NCI-H128 (cell line): ENCODE measurements at regions not wholly inside any gene's neighbourhood (a gene's known extent, or its start where the extent isn't known, plus 50 kb on each side); places are given as distances from the start of the nearest gene placed in this dataset.
"Not testable (repeated sequence)": the region's sequence is repeated elsewhere in the genome, so short reads cannot be mapped to it uniquely, and the experiment has no call there.

Source experiments
- DNase-seq: peaks from one replicate; lab custom pipeline; 2025; ENCODE audit not compliant: unreplicated experiment; lab: John Stamatoyannopoulos, UW

DNA sequence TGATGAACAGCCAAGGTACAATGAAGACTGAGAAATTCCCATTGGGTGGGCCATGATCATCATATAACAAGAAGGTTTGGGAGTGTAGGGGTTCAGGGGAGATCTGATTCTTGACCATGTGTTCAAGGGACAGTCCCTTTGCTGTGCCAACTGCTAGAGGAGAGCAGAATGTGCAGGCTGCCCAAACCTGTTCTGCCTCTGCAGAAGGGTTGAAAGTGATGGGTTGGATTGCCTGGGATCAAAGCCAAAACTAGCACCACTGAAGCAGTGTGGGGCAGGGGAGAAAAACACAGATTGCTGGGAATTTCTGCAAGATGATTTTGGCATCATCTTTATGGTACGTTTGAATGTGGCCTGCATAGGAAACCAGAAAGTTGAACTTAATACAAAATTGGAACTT, 303.9 kb downstream of the OTUD1 start:
- DNase-seq = no peak

DNA sequence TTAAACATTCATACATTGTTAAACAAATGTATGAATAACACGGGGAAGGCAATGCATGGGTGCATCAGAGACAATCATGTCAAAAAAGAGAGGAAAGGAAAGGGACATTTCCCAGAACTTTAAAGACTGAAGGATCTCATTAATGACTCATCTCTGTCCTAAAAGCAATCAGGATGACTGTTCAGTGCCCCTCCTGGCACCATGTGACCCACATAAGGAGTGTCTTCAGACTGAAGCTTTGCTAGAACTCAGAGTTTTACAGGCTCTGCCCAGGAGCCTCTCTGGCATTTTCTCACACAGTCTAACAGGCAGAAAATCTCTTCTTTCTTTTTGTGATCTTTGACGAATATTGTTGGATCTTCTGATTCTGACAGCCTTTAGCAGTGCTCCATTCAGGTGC, 315.3 kb downstream of the OTUD1 start:
- DNase-seq = no peak

DNA sequence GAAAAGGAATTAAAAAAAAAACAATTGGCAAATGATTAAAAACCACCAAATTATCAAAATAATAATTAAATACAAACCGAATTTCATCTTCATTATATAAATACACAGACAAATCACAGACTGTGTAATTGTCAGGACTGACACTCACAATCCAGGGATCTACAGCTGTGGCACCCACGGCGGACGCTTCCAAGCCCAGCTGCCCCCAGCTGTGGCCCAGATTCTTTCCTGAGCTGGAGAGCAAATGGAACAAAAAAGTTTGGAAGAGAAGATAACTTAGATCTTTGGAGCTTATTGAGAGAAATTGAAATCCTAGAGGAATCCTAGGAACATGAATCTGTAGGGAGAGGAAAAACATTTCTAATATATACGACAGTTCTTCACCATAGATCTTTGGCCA, 316.1 kb downstream of the OTUD1 start:
- DNase-seq = no peak

DNA sequence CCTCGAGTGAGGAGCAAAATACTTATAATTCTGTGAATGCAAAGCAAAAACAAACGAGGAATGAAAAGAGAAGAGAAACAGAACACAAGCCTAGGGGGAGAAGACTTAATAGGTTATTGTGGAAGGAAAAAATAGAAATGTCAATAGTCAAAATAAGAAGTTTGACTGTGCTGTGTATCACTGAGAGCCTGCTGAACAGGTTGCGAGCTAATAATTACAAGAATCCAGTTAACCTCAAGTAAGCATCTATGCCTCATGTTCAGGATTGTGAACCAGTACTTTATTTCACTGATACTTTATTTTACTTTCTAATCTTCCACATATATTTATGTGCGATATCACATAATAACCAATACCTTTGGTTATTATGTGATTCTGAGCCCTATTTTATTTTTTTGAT, 316.7 kb downstream of the OTUD1 start:
- no peak for DNase-seq

DNA sequence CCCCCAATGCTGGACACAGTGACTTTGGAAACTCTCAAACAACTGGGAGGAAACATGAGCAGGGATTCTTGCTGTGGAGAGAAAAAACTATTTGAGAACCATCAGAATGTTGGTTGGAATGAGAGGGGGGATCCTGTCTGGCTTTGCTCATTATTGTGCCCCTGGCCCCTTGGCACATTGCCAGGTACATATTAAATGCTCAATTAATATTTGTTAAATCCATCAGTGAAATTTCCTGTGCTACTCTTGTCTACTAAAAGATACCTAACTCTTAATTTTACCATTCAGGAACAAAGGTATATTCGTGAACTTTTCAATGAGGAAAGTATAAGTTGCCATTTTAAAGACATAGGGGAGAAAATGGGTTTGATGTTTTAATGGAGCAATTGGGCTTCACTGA, 329.4 kb downstream of the OTUD1 start:
- DNase-seq = no peak

DNA sequence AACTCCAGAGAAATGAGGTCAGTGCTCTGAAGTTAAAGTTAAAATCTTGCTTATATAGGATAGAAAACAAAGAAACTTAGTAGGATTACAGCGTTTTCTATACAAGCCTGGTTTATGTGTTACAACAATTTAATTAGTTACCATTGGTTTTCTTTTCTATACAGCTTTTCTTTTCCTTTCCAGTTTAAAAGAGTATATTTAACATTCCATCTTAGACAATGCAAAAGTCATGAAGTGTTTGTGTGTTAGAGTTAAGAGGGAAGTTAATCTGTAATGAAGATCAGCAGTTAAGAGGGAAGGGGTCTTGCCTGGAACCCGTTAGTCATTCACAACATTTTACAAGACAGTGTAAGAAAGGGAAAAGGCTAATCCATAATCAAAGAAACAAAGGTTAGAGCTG, 338.3 kb downstream of the OTUD1 start:
- DNase-seq = no peak

DNA sequence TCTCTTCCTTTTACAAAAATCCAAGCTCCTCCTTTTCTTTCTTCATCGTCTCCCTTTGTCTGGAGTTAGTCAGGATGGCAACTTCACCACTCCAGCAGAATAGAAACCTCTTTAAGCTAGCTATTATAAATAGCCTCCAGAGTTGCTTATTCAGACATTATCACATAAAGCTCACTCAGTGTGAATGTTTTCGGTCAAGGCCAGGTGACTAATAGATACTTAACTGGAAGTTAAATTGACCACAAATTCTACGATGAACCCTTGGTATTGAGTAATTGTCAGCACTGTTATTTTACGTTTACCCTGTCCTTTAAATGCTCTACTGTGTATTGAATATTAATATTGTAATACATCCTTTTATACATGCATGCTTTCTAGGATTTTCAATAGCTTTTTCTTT, 340.4 kb downstream of the OTUD1 start:
- DNase-seq = no peak

DNA sequence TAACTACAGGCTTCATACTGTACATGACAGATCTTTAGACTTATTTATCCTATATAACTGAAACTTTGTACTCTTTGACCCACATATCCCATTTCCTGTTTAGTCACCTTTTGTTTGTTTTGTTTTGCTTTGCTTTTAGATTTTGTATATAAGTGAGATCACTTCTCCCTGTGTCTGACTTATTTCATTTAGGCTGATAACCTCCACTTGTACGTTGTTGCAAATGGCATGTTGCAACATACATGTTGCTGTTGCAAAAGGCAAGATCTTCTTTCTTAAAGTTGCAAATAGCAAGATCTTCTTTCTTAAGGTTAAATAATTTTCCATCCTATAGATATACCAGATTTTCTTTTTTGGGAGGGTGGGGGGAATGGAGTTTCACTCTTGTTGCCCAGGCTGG, 341.5 kb downstream of the OTUD1 start:
- no peak for DNase-seq

DNA sequence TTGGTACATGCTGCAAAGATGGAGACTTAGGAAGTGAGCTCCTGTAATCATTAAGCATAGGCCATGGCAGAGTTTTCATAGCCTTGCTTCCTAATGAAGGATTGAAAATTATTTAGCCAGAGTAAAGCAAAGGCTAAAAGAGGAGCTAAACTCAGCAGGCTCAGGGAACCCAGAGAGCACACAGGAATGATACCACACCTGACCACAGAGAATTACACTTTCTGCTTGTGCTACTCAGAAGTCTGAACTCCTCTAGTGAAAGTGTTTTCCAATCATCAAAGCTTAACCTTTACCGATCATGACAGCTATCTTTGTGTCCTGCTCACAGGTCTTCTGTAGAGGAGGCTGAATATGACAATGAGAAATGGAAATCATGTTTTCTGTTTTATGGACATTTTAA, 347.7 kb downstream of the OTUD1 start:
- no peak for DNase-seq

DNA sequence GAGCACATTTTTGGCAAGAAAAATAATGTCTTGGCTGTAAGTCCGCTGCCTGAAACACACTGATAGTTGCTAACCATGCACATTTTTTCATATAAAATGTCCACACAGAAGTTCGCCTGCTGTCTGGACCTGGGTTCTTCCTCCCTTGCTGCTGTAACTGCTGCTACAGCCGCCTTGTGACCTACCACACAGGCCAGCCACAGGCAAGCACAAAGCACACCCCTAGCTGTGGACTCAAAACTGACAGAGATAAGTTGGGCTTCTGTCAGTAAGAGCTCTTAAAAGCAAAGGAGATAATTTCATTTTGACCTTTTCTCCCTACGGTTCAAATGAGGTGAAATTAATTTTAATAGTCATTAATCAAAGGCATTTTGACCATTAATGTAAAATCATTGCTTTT, 354.7 kb downstream of the OTUD1 start:
- no peak for DNase-seq

DNA sequence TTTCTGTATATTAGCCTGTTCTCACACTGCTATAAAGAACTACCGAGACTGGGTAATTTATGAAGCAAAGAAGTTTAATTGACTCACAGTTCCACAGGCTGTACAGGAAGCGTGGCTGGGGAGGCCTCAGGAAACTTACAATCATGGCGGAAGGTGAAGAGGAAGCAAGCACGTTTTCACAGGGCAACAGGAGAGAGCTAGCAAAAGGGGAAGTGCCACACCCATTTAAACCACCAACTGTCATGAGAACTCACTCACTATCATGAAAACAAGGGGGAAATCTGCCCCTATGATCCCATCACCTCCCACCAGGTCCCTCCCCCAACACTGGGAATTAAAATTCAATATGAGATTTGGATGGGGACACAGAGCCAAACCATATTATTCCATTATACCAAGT, 358.6 kb downstream of the OTUD1 start:
- not testable (repeated sequence) for DNase-seq

DNA sequence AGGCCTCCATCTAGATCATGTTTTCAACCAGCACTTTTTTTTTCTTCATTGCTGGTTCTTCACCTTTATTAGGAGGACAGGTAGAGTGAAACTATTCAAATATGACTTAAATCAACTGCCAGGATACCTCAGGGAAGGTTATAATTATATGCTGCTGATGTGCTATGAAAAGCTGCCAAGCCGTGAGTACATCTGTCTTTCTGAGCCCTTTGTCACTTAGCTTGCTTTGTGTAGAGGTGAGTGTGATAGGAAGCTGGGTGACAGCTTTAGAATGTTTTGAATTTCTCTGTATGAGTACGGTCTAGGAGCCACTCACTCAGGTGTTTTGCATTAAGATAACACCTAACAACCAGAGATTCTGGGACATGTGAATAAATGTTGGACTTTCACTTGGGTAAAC, 365.2 kb downstream of the OTUD1 start:
- DNase-seq = no peak

DNA sequence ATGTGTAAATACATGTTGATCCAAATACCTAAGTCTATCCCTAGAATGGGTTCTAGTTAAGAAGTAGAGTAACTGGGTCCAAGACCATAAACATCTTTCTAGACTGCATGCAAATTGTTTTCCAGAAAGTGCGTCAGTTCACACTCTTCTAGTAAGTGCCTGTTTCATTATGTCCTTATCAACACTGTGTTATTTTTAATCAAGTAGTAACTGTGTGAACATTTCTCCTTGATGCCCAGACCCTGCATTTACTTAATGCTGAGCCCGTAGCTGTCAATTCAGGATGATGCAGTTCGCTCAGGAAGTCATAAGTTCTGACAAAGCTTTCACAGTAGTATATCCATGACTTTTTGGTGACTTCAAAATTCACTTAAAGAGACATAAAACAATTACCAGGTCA, 374.8 kb downstream of the OTUD1 start:
- no peak for DNase-seq

DNA sequence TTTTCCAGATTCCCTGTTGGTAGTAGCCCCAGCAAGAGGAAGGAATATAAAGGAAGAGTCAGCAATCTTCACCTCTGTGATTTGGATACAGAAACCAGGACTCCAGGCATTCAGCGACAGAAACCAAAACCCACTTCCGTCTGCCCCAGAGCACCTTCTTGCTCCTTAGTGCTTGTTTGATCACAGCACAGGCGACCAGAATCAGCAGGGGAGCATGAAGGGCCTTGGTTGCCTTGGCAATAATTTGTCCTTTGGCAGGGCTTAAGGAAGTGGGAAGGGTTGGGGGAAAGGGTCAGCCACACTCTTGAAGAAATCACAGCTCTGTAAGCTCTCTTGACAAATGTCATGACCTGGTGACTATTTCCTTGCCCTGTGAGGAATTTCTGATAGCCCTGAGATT, 379.6 kb downstream of the OTUD1 start:
- no peak for DNase-seq

DNA sequence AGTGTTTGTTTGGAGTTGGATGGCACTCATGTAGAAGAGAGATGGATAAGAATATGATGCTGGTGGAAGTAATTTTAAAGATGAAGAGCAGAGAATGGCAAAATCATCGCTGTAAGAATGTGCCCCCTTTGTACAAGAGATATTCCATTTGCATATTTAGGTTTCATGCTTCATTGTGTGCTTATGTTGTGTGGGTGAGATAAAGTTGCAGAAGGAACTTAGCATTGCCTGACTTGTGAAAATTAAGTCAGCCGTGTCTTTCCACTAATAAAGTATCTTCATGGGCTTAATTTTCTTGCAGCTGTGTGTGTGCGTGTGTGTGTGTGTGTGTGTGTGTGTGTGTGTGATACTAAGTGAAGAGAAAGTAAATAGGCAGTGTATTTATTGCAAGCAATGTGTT, 381.9 kb downstream of the OTUD1 start:
- no peak for DNase-seq

DNA sequence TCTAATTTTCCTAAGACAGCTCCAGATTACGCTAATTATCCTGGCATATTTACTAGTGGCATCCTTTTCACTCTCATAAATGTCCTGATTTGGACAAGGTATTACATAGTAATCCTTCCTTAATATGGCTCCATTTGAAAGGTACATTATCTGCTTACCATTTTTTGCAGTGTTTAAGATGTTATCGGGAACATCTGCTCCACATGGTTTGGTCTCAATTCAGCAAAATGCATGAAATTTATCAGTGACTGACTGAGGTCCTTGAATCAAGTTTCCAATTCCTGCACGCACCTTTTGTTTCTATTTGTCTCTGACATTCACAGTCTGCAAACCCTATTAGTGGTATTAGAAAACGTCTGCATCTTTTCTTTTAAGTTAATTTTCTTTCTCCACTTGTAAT, 384.1 kb upstream of the KIAA1217 start:
- no peak for DNase-seq

DNA sequence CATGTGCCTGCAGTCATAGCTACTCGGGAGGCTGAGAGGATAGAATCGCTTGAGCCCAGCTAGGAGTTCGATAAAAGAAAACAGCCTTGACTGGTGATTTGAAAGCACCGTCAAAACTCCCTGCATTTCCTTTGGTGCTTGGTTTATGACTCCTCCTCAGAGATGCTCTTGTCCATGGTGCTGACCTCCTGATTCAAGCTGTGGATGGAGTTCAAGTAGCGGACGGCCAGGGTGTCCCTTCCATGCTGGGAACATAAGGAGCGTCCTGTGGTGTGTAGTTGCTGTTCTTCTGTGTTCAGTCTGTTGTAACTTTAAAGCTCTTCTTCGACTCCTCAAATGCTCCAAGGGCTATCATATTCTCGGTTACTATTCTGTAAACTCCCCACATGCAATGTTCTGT, 382.5 kb upstream of the KIAA1217 start:
- DNase-seq = no peak

DNA sequence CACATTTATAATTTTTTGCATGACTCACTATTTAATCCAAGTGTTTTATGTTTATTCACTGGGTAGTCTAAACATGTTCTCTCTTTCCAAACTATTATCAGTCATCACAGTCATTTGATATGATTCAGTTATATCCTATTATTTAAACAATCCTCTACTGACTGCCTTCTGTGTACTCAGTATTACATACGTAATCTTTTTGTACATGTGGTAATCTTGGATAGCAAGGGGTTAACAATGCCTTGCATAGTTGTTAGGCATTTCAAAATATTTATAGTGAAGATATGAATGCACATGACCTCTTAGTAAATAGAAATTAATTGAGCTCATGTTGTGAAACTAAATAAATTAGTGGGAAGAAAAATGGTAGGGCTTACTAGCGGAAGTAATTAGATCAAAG, 379.4 kb upstream of the KIAA1217 start:
- DNase-seq = no peak

DNA sequence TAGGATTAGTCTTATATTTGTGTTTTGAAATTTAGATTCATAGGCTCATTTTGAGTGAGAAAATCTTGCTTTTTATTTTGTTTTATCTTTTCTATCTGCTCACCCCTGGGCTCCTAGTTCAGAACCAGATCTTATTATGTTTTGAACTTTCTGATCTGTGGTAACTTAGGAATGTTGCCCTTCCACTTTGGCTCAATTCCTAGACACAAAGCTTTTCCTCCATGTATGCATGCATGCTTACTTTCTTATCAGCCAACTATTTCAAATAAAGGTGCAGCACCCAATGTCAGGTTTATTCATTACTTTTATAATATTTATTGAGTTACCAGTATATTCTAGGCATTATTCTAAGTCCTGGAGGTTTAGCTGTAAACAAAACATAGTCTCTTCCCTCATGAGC, 374.8 kb upstream of the KIAA1217 start:
- no peak for DNase-seq

DNA sequence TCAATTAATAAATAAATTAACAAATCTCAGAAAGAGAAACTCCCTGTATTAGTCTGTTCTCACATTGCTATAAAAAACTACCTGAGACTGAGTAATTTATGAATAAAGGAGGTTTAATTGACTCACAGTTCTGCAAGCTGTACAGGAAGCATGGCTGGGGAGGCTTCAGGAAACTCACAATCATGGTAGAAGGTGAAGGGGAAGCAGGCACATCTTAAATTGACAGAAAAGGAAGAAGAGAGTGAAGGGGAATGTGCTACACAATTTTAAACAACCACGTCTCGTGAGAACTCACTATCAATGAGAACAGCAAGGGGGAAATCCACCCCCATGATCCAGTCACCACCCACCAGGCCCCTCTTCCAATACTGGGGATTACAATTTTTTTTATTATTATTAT, 358.3 kb upstream of the KIAA1217 start:
- no peak for DNase-seq

DNA sequence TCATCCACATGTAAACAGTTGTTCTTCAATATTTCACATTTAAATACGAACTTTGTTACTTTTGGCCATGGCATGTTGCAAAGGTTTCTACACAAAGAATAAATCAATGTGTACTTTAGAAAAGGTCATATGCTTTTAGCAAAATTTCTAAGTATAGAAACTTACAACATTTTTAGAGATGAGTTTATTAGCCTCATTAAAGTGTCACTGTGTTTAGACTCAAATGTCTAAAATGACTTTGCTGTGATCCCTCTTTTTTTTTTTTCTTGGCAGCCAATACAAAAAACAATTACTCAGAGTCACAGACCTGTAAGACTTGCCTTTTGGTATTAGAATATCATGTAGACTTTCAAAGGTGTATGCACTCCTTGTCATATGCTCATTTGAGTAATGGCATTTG, 349.3 kb upstream of the KIAA1217 start:
- no peak for DNase-seq

DNA sequence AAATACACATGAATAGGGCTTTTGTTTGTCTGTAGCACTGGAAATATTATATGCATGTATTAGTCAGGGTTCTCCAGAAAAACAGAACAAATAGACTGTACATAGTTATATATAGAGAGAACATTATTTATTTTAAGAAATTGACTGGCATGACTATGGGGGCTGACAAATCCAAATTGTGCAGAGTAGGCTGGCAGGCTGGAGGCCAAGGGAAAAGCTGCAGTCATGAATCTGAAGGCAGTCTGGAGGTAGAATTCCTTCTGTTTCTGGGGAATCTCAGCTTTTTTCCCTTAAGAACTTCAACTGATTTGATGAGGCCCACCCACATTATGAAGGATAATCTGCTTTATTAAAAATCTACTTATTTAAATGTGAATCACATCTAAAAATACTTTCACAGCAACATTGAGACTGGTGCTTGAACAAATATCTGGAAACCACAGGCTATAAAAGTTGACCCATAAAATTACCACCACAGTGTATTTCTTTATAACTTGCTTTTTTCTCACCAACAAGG, 344.2 kb upstream of the KIAA1217 start:
- DNase-seq = no peak

DNA sequence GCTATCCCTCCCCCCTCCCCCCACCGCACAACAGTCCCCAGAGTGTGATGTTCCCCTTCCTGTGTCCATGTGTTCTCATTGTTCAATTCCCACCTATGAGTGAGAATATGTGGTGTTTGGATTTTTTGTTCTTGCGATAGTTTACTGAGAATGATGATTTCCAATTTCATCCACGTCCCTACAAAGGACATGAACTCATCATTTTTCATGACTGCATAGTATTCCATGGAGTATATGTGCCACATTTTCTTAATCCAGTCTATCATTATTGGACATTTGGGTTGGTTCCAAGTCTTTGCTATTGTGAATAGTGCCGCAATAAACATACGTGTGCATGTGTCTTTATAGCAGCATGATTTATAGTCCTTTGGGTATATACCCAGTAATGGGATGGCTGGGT, 342.0 kb upstream of the KIAA1217 start:
- not testable (repeated sequence) for DNase-seq

DNA sequence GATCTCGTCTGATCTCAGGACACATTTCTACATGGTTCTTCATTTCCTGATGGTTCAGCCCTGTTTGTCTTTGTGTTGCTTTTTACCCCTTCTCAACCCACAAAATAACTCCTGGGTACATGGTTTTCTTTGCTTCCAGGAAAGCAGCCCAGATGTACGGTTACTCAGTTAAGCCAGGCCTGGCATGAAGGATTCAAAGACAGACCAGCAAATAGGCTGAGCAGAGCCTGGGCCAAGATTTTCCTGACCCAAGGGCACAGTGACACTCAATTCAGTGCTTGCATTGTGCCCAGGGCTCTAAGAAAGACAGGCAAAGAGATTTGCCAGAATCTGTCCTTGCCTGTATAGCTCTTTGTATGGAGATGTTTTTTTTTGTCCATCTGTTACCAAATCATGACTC, 340.8 kb upstream of the KIAA1217 start:
- no peak for DNase-seq
